Right lobe of liver (tissue), 4 donors: ENCODE measurements at regions not wholly inside any gene's neighbourhood (a gene's known extent, or its start where the extent isn't known, plus 50 kb on each side); places are given as distances from the start of the nearest gene placed in this dataset.

Source experiments
- POLR2A ChIP-seq: fragments of 450-650 bp; IDR thresholded peaks from one replicate; pipeline ENCODE4 v1.6.1; 2017; ENCODE audit warnings: antibody characterized with exemption, mild to moderate bottlenecking
- TF ChIP-seq, protein P1 (sequence below), 4 donors: fragments of 200-600 bp in 3 of 4; fragments of 450-650 bp in 1 of 4; IDR thresholded peaks; one replicate each; pipeline versions ENCODE4 v1.5.1 to v1.8.0; 2016 to 2022; ENCODE audit warnings: antibody characterized with exemption in 4 of 4, mild to moderate bottlenecking in 2 of 4
- donor health status: DM: no; HTN: no; CAD: no.
- donor health status: DM: no; HTN: no; CAD: no.
- donor health status: DM: no; HTN: yes; CAD: no.

- TF ChIP-seq, protein P1, sequence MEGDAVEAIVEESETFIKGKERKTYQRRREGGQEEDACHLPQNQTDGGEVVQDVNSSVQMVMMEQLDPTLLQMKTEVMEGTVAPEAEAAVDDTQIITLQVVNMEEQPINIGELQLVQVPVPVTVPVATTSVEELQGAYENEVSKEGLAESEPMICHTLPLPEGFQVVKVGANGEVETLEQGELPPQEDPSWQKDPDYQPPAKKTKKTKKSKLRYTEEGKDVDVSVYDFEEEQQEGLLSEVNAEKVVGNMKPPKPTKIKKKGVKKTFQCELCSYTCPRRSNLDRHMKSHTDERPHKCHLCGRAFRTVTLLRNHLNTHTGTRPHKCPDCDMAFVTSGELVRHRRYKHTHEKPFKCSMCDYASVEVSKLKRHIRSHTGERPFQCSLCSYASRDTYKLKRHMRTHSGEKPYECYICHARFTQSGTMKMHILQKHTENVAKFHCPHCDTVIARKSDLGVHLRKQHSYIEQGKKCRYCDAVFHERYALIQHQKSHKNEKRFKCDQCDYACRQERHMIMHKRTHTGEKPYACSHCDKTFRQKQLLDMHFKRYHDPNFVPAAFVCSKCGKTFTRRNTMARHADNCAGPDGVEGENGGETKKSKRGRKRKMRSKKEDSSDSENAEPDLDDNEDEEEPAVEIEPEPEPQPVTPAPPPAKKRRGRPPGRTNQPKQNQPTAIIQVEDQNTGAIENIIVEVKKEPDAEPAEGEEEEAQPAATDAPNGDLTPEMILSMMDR (IDR thresholded peaks at IDR 0.05) = no peak
- no peak for TF ChIP-seq POLR2A
Observed at GRCh38 chr1:106749906-106750305, 306.6 kb upstream of the PRMT6 start.
